ENCODE measurements at regions not wholly inside any gene's neighbourhood (a gene's known extent, or its start where the extent isn't known, plus 50 kb on each side); places are given as distances from the start of the nearest gene placed in this dataset.

- TF ChIP-seq CTCF (IDR thresholded peaks at IDR 0.05; ENCODE audit: unreplicated experiment in 3 of 3), result no peak
- Mint-ChIP-seq H3K4me3 (no peak overlapping the region), H3K27ac (peak overlapping the region in 2 of 3 experiments; percentile 12 to 81), H3K36me3 (ENCODE audit: low read depth) (peaks cover 11% of the 10 kb centered on the region), H3K4me1 (no peaks in the 10 kb centered on the region), H3K9me3 (peaks cover 23% of the 10 kb centered on the region), H3K27me3 (ENCODE audit: low read depth) (no peaks in the 10 kb centered on the region)
Measured at GRCh38 chr21:28317177-28317950, 675.3 kb downstream of the LTN1 start.

GRCh38 chr21:28311411-28312190 lies 681.1 kb downstream of the LTN1 start:
- Mint-ChIP-seq H3K4me3 (no peak overlapping the region), H3K27ac (peak overlapping the region; percentile 87 to 95 (median 91)), H3K9me3 (peaks cover 20% of the 10 kb centered on the region), H3K36me3 (ENCODE audit: low read depth) (peaks cover 8% of the 10 kb centered on the region), H3K4me1 (peaks cover 24% of the 10 kb centered on the region), H3K27me3 (ENCODE audit: low read depth) (no peaks in the 10 kb centered on the region)
- no peak for TF ChIP-seq CTCF (IDR thresholded peaks at IDR 0.05; ENCODE audit: unreplicated experiment in 3 of 3)

GRCh38 chr21:28310711-28311110 lies 682.0 kb downstream of the LTN1 start:
- Mint-ChIP-seq H3K36me3 (ENCODE audit: low read depth) (peaks cover 8% of the 10 kb centered on the region), H3K4me3 (no peak overlapping the region), H3K4me1 (peaks cover 24% of the 10 kb centered on the region), H3K27ac (peak overlapping the region; percentile 87 to 97 (median 95)), H3K9me3 (peaks cover 18% of the 10 kb centered on the region), H3K27me3 (ENCODE audit: low read depth) (no peaks in the 10 kb centered on the region)
- TF ChIP-seq CTCF (IDR thresholded peaks at IDR 0.05; ENCODE audit: unreplicated experiment in 3 of 3), result no peak

DNA sequence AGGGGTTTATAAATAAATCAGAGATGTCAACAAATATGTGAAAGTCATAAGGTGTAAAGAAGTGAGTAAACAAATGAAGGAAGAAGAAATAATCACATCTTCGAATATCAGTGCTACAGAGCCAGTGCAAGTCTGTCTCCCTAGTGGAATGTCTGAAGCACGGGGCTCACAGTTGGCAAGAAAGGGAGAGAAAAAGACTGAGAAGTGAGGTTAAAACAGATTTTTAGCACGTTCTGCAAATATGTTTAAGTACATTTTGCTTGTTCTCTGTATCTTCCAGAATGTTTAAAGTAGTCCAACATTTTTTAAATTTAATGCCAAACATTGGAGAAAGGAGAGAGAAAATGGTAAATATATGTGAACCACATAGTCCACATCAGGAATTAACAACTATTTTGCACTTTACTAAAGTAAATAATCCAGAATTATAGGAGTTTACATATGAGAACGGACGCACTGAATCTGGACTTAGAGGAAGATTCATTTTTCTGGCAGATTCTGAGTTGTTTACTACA lies 682.4 kb downstream of the LTN1 start:
- peak overlapping the region; percentile 87 to 97 (median 95) for H3K27ac Mint-ChIP-seq

GRCh38 chr21:28309596-28309995 lies 683.1 kb downstream of the LTN1 start:
- TF ChIP-seq CTCF (IDR thresholded peaks at IDR 0.05; ENCODE audit: unreplicated experiment in 3 of 3), result no peak

More for the DNA sequence above, 682.4 kb downstream of the LTN1 start:
- Mint-ChIP-seq H3K36me3 (ENCODE audit: low read depth) (peaks cover 8% of the 10 kb centered on the region), H3K27me3 (ENCODE audit: low read depth) (no peaks in the 10 kb centered on the region), H3K4me3 (no peak overlapping the region), H3K4me1 (peaks cover 24% of the 10 kb centered on the region), H3K9me3 (peaks cover 21% of the 10 kb centered on the region)
- TF ChIP-seq CTCF (IDR thresholded peaks at IDR 0.05; ENCODE audit: unreplicated experiment in 3 of 3), result no peak

More at GRCh38 chr21:28309596-28309995, 683.1 kb downstream of the LTN1 start:
- no peaks in the 10 kb centered on the region for H3K27me3 Mint-ChIP-seq (ENCODE audit: low read depth)
- H3K4me1 Mint-ChIP-seq, result peaks cover 24% of the 10 kb centered on the region
- H3K9me3 Mint-ChIP-seq, result peaks cover 21% of the 10 kb centered on the region
- no peak overlapping the region for H3K4me3 Mint-ChIP-seq
- peak overlapping the region; percentile 87 to 97 (median 95) for H3K27ac Mint-ChIP-seq
- peaks cover 8% of the 10 kb centered on the region for H3K36me3 Mint-ChIP-seq (ENCODE audit: low read depth)

Data from nephron (organoid).